Left ventricle myocardium inferior (tissue), 1 donor: ENCODE measurements at regions not wholly inside any gene's neighbourhood (a gene's known extent, or its start where the extent isn't known, plus 50 kb on each side); places are given as distances from the start of the nearest gene placed in this dataset.

Experiments
- DNase-seq: peaks from one replicate; pipeline ENCODE4 v3.0.0-alpha.2; 2020
- H3K27ac ChIP-seq: fragments of 200-600 bp; replicated peaks from 2 replicates; pipeline ENCODE4 v1.8.0; 2021
- H3K27me3 ChIP-seq: fragments of 200-600 bp; 2 replicates; pipeline ENCODE4 v1.8.0; 2021; ENCODE audit warnings: low read depth
- H3K36me3 ChIP-seq: fragments of 200-600 bp; 2 replicates; pipeline ENCODE4 v1.8.0; 2021
- H3K4me1 ChIP-seq: fragments of 200-600 bp; 2 replicates; pipeline ENCODE4 v1.8.0; 2021
- H3K4me3 ChIP-seq: fragments of 200-600 bp; 2 replicates; pipeline ENCODE4 v1.8.0; 2021; ENCODE audit warnings: mild to moderate bottlenecking, moderate library complexity
- H3K9me3 ChIP-seq: fragments of 200-600 bp; replicated peaks from 2 replicates; pipeline ENCODE4 v1.8.0; 2021
- intact Hi-C: fragments of 100-400 bp; cut with micrococcal nuclease; formaldehyde crosslinking; loops from one replicate; pipeline ENCODE4 v1.11.0; 2022
- TF ChIP-seq, protein P1 (sequence below): fragments of 200-600 bp; IDR thresholded peaks from 2 replicates; pipeline ENCODE4 v1.8.0; 2021; ENCODE audit warnings: antibody characterized with exemption, mild to moderate bottlenecking, borderline replicate concordance
- donor health status: DM: no; HTN: yes; CAD: no; lungs with severe emphysema.

DNA sequence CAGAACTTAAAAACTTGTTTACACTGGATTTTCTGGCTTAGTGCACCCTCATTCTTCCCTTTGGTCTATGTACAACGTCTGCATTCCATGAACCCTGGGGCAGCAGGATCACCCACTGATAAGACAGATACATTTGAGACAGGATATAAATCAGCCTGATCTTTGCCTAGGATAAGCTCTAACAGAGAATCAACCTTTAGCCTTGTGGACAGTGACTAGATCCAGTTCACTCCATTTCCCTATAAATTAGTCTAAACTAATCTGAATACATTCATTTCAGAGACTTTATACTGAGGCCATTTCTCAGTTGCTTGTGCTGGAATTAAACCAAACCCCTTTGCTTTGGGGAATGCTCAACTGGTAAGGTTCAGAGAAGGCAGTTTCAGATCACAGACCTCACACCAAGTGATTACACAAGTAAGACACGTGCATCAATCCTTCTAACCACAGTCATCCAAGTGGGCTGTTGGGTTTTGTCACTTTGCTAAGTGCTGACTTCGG, 639.8 kb upstream of the FZD8 start:
- no peak for DNase-seq
- no peaks in the 10 kb centered on the region for H3K4me1 ChIP-seq
- no peaks in the 10 kb centered on the region for H3K36me3 ChIP-seq
- H3K27ac ChIP-seq, result no peak overlapping the region
- intact Hi-C loops, result no loop called here
- TF ChIP-seq, protein P1, sequence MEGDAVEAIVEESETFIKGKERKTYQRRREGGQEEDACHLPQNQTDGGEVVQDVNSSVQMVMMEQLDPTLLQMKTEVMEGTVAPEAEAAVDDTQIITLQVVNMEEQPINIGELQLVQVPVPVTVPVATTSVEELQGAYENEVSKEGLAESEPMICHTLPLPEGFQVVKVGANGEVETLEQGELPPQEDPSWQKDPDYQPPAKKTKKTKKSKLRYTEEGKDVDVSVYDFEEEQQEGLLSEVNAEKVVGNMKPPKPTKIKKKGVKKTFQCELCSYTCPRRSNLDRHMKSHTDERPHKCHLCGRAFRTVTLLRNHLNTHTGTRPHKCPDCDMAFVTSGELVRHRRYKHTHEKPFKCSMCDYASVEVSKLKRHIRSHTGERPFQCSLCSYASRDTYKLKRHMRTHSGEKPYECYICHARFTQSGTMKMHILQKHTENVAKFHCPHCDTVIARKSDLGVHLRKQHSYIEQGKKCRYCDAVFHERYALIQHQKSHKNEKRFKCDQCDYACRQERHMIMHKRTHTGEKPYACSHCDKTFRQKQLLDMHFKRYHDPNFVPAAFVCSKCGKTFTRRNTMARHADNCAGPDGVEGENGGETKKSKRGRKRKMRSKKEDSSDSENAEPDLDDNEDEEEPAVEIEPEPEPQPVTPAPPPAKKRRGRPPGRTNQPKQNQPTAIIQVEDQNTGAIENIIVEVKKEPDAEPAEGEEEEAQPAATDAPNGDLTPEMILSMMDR, result no peak
- H3K9me3 ChIP-seq, result peaks cover 16% of the 10 kb centered on the region
- no peaks in the 10 kb centered on the region for H3K27me3 ChIP-seq
- no peak overlapping the region for H3K4me3 ChIP-seq

DNA sequence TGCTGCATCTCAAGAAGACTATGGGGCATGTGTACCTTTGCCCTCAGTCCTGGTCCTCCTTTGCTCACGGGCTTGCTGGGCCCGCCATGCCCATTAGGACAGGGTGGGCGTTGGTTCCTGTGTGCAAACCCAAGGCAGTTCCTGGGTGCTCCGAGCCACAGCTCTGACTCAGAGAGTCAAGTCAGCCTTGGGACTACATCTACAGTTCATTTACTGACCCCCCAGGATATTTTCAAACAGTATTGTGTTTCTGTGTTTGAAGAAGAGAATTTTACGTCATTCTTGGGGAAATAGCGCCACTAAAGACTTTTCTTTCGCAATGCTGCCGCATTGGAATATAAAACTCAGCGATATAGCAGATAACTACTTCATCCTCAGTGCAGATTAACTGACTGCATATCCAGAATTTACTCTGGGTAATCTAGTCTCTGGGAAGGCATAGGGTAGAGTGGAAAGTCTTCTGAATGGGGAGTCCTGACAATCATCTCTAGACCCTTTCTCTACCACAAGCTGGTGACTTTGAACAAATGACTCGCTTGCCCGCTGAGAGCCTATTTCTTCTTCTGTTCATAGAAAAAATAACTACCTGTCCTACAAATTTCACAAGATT, 638.9 kb upstream of the FZD8 start:
- Histone ChIP-seq H3K27ac (no peak overlapping the region), H3K4me1 (no peaks in the 10 kb centered on the region), H3K9me3 (peaks cover 12% of the 10 kb centered on the region), H3K27me3 (no peaks in the 10 kb centered on the region), H3K4me3 (no peak overlapping the region), H3K36me3 (no peaks in the 10 kb centered on the region)
- TF ChIP-seq, protein P1, result no peak
- no peak for DNase-seq
- intact Hi-C loops, result no loop called here

DNA sequence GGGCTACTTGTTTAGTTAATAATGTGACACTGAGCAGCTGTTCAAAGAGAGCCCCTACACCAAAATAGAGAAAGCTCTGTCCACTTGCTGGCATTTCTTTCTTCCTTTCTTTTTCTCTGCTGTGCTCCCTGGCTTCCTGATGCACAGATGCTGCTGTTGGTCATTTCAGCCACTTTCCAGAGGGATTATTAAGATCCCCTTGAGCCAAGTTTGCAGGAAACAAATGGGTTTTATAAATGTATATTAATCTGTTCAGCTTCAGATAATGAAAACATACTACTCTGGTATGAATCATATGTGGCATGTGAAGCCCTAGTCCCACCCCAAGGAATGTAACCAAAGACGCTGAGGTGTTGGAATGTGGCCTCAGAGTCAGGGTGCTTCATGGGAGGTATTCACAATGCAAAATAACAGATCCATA, 638.2 kb upstream of the FZD8 start:
- no peak overlapping the region for H3K4me3 ChIP-seq
- H3K27me3 ChIP-seq, result no peaks in the 10 kb centered on the region
- no peak for DNase-seq
- H3K27ac ChIP-seq, result no peak overlapping the region
- H3K4me1 ChIP-seq, result no peaks in the 10 kb centered on the region
- H3K9me3 ChIP-seq, result peaks cover 10% of the 10 kb centered on the region
- TF ChIP-seq, protein P1, result no peak
- intact Hi-C loops, result no loop called here
- no peaks in the 10 kb centered on the region for H3K36me3 ChIP-seq

DNA sequence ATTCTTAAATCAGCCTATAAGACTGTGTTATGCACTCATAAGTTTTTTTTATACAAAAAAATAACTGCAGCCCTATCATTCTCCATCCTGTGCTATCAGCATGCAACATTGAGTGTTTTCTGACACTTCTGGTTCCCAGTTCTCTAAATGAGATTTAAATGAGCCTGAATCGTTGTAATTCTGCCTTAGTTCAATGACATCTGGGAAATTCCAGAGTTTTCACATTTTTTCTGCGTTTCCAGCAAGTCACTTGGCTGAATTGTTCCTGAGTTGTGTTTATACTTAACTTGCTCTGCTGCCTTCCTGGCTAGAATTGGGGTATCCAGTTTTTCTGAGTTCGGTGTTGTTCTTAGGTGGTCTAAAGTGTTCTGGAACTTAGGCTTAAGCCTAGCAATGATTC, 636.1 kb upstream of the FZD8 start:
- TF ChIP-seq, protein P1, result no peak
- no peaks in the 10 kb centered on the region for H3K36me3 ChIP-seq
- peaks cover 10% of the 10 kb centered on the region for H3K9me3 ChIP-seq
- DNase-seq, result no peak
- no peaks in the 10 kb centered on the region for H3K4me1 ChIP-seq
- H3K4me3 ChIP-seq, result no peak overlapping the region
- intact Hi-C loops, result no loop called here
- no peaks in the 10 kb centered on the region for H3K27me3 ChIP-seq
- H3K27ac ChIP-seq, result no peak overlapping the region

DNA sequence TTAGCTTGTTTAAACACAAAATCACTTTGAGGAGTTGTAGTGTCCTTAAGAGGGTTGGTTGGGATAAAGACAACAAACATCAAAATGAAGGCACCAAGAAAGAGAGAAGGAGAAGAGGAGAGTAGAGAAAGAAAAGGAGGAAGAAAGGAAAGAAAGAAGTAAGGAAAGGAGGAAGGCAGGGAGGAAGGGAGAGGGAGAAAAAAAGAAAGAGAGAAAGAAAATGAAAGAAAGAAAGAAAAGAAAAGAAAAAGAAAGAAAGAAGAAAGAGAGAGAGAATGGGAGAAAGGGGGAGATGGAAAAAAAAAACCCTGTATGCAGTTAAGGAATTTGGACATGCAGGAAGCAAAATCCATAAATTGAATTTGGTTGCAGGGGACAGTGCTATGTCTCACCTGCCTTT, 635.4 kb upstream of the FZD8 start:
- DNase-seq, result no peak
- no peaks in the 10 kb centered on the region for H3K4me1 ChIP-seq
- TF ChIP-seq, protein P1, result no peak
- H3K27ac ChIP-seq, result no peak overlapping the region
- no peaks in the 10 kb centered on the region for H3K27me3 ChIP-seq
- no peaks in the 10 kb centered on the region for H3K36me3 ChIP-seq
- peaks cover 10% of the 10 kb centered on the region for H3K9me3 ChIP-seq
- intact Hi-C loops, result no loop called here
- no peak overlapping the region for H3K4me3 ChIP-seq
